NCI-H446 (cell line): ENCODE measurements at regions not wholly inside any gene's neighbourhood (a gene's known extent, or its start where the extent isn't known, plus 50 kb on each side); places are given as distances from the start of the nearest gene placed in this dataset.

Experiments used
- DNase-seq, 2 experiments: peaks; one replicate each; lab custom pipeline; 2025; lab: John Stamatoyannopoulos, UW

- no peak for DNase-seq
Observed at GRCh38 chr11:26162291-26162690, 169.6 kb upstream of the ANO3 start.

GRCh38 chr11:26186389-26186788 lies 145.5 kb upstream of the ANO3 start:
- no peak for DNase-seq

- no peak for DNase-seq
Observed at GRCh38 chr11:26187639-26188038, 144.3 kb upstream of the ANO3 start.

- DNase-seq = no peak
Observed at GRCh38 chr11:26188554-26188953, 143.4 kb upstream of the ANO3 start.

GRCh38 chr11:26191193-26191592 lies 140.7 kb upstream of the ANO3 start:
- no peak for DNase-seq

- no peak for DNase-seq
Observed at GRCh38 chr11:26193694-26194365, 138.1 kb upstream of the ANO3 start.

- no peak for DNase-seq
Observed at GRCh38 chr11:26194881-26195280, 137.0 kb upstream of the ANO3 start.

GRCh38 chr11:26198532-26199096 lies 133.3 kb upstream of the ANO3 start:
- no peak for DNase-seq

GRCh38 chr11:26199331-26200095 lies 132.4 kb upstream of the ANO3 start:
- no peak for DNase-seq

GRCh38 chr11:26201411-26201810 lies 130.5 kb upstream of the ANO3 start:
- DNase-seq = no peak

- no peak for DNase-seq
Observed at GRCh38 chr11:26202754-26203153, 129.2 kb upstream of the ANO3 start.

GRCh38 chr11:26204101-26204500 lies 127.8 kb upstream of the ANO3 start:
- no peak for DNase-seq

GRCh38 chr11:26204839-26205238 lies 127.1 kb upstream of the ANO3 start:
- DNase-seq = no peak

GRCh38 chr11:26219183-26220117 lies 112.5 kb upstream of the ANO3 start:
- DNase-seq = no peak

- DNase-seq = no peak
Observed at GRCh38 chr11:26225646-26226045, 106.3 kb upstream of the ANO3 start.

GRCh38 chr11:26227301-26227746 lies 104.6 kb upstream of the ANO3 start:
- peak in 1 of 2 experiments; percentile 13 for DNase-seq

GRCh38 chr11:26227883-26228502 lies 103.9 kb upstream of the ANO3 start:
- DNase-seq = no peak

- no peak for DNase-seq
Observed at GRCh38 chr11:26228778-26229177, 103.2 kb upstream of the ANO3 start.

- DNase-seq = no peak
Observed at GRCh38 chr11:26229257-26229656, 102.7 kb upstream of the ANO3 start.

- no peak for DNase-seq
Observed at GRCh38 chr11:26229981-26230380, 101.9 kb upstream of the ANO3 start.

GRCh38 chr11:26231252-26231661 lies 100.7 kb upstream of the ANO3 start:
- no peak for DNase-seq

GRCh38 chr11:26234451-26234850 lies 97.5 kb upstream of the ANO3 start:
- DNase-seq = no peak
